ENCODE measurements at regions not wholly inside any gene's neighbourhood (a gene's known extent, or its start where the extent isn't known, plus 50 kb on each side); places are given as distances from the start of the nearest gene placed in this dataset.

- TF ChIP-seq CTCF (IDR thresholded peaks at IDR 0.05) = no peak
- TF ChIP-seq POLR2A (IDR thresholded peaks at IDR 0.05) = no peak
These were observed 118.5 kb downstream of the SNX5 start for GRCh38 chr20:17849901-17850683.
